AG04450 (cell line): ENCODE measurements at regions not wholly inside any gene's neighbourhood (a gene's known extent, or its start where the extent isn't known, plus 50 kb on each side); places are given as distances from the start of the nearest gene placed in this dataset.

Experiments used
- CTCF ChIA-PET: fragments of 300-600, 350-600 bp; formaldehyde crosslinking; extraction: SDS; loops from one replicate; lab custom pipeline; 2022; ENCODE audit warnings: antibody characterized with exemption, inconsistent platforms; lab: Charles Lee
- POLR2A ChIA-PET: fragments of 350-600 bp; formaldehyde crosslinking; extraction: SDS; loops from one replicate; lab custom pipeline; 2021; ENCODE audit warnings: antibody characterized with exemption, inconsistent platforms; lab: Yijun Ruan, JAX
- DNase-seq: peaks from one replicate; pipeline ENCODE4 v3.0.0-alpha.2; 2011; ENCODE audit warnings: low read depth, low spot score
- H3K27ac ChIP-seq: one replicate; pipeline ENCODE4 v1.5.1; 2012; ENCODE audit warnings: low read depth, low read length, control low read depth
- H3K27me3 ChIP-seq: one replicate; pipeline ENCODE4 v1.6.0; 2012; ENCODE audit warnings: low read length; ENCODE audit not compliant: control insufficient read depth, insufficient read depth
- H3K4me3 ChIP-seq: 2 replicates; pipeline ENCODE4 v1.5.1; 2011; ENCODE audit warnings: mild to moderate bottlenecking, low read depth, low read length, control low read depth
- H3K9me3 ChIP-seq: 2 replicates; pipeline ENCODE4 v1.5.1; 2012; ENCODE audit warnings: low read length; ENCODE audit not compliant: control insufficient read depth, insufficient read depth
- TF ChIP-seq, protein P1 (sequence below): IDR thresholded peaks from 2 replicates; pipeline ENCODE4 v1.5.1; 2011; ENCODE audit warnings: low read depth, low read length, control low read depth, inconsistent platforms

DNA sequence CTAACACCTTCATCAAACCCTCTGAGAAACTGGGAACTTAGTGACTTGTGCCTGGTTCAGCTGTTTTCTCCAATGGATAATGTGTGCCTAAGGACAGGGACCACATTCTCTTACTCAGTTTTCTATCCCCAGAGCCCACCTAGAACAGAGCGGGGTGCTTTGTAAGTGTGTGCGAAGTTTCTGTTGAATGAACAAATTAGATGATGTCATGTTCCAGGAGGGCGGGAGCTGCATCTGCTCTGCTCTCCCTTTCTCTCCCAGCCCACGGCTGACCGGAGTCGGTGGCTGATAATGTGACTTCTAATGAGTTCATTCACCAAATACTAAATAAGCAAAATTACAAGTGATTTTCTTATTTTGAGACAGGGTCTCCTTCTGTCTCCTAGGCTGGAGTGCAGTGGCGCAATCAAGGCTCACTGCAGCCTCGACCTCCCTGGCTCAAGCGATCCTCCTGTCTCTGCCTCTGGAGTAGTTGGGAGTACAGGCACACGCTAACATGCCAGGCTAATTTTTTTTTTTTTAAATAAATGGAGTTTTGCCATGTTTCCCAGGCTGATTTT, 60.7 kb upstream of the FNDC1 start:
- POLR2A ChIA-PET, result no interaction called here
- Histone ChIP-seq H3K9me3 (no peaks in the 10 kb centered on the region), H3K27me3 (peaks cover 7% of the 10 kb centered on the region), H3K4me3 (no peak overlapping the region), H3K27ac (no peak overlapping the region)
- CTCF ChIA-PET, result interaction anchor here (1.8 kb wide), 1 partner anchor 10 kb away, joined by 5 read pairs; no protein-coding TSS in a partner anchor
- DNase-seq, result no peak
- TF ChIP-seq, protein P1, sequence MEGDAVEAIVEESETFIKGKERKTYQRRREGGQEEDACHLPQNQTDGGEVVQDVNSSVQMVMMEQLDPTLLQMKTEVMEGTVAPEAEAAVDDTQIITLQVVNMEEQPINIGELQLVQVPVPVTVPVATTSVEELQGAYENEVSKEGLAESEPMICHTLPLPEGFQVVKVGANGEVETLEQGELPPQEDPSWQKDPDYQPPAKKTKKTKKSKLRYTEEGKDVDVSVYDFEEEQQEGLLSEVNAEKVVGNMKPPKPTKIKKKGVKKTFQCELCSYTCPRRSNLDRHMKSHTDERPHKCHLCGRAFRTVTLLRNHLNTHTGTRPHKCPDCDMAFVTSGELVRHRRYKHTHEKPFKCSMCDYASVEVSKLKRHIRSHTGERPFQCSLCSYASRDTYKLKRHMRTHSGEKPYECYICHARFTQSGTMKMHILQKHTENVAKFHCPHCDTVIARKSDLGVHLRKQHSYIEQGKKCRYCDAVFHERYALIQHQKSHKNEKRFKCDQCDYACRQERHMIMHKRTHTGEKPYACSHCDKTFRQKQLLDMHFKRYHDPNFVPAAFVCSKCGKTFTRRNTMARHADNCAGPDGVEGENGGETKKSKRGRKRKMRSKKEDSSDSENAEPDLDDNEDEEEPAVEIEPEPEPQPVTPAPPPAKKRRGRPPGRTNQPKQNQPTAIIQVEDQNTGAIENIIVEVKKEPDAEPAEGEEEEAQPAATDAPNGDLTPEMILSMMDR, result no peak

DNA sequence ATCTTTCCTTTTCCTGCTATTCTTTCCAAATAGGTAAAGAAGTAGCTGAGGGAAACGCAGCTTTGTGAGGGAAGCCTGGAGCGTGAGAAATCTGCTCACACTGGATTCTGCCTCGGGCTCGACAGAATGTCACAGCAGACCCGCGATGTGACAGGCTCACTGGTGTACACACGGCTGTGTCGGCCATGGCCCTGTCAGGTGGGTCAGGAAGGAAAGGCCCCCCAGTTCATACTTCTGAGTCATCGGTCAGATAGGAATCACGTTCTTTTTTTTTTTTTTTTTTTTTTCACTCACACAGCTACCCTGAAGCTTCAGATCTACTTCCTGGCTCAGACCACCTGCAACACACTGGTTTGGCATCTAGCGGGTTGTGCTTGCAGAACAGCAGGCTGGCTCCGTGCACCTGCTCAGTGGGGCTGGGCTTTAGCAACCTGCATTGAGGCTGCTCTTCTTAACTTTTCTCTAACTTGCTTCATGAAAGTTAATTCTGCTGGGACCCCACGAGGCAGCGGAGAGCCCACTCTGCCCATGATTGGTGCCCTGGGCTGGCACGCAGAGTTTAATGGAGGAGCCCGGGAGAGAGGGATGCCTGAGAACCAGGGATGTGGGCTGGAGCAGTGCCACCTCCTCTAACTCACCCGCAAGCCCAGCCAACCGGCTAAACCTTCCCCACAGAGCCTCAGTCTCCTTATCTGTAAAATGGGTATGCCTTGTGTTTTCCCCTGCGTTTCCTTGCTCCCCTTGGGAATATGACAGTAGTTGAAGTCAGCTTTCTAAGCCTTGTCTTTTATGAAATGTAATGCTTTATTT, 61.5 kb upstream of the FNDC1 start:
- Histone ChIP-seq H3K27ac (no peak overlapping the region), H3K4me3 (no peak overlapping the region), H3K9me3 (no peaks in the 10 kb centered on the region), H3K27me3 (peaks cover 10% of the 10 kb centered on the region)
- POLR2A ChIA-PET, result interaction anchor here (0.6 kb wide), 1 partner anchor 100 kb away, joined by 5 read pairs; no protein-coding TSS in a partner anchor
- CTCF ChIA-PET, result interaction anchor here (0.6 to 1.8 kb wide), 3 partner anchors 18 to 99 kb away, joined by 3 to 5 read pairs (median 3); no protein-coding TSS in a partner anchor
- no peak for DNase-seq
- TF ChIP-seq, protein P1, result no peak

- Histone ChIP-seq H3K27me3 (peaks cover 15% of the 10 kb centered on the region), H3K9me3 (no peaks in the 10 kb centered on the region), H3K27ac (no peak overlapping the region), H3K4me3 (no peak overlapping the region)
- ChIA-PET POLR2A (no interaction called here), CTCF (interaction anchor here (1.5 to 1.8 kb wide), 2 partner anchors 17 to 98 kb away, joined by 3 to 5 read pairs; no protein-coding TSS in a partner anchor)
- TF ChIP-seq, protein P1, result no peak
- DNase-seq, result no peak
Measured at GRCh38 chr6:159106627-159107241, 61.9 kb upstream of the TAGAP start.

DNA sequence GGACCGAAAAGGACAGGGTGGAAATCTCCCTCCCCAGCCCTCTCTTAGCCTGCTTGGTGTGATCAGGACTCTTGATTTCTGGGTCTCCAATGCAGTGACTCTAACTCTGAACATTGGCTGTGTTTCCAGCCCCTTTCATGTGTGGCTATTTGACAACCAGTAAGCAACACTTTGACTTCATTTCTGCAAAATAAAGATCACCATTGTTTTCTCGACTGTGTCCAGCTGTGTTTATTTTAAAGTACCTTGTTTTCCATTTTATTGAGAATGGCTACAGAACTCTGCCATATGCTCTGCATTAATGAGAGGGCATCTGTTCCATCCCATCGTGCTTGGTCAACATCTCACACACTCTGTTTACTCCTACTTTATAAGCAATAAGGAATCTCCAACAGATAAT, 60.9 kb upstream of the TAGAP start:
- Histone ChIP-seq H3K27me3 (peaks cover 18% of the 10 kb centered on the region), H3K27ac (no peak overlapping the region), H3K9me3 (no peaks in the 10 kb centered on the region), H3K4me3 (no peak overlapping the region)
- ChIA-PET CTCF (interaction anchor here (1.1 to 5.4 kb wide), 5 partner anchors 29 to 313 kb away, joined by 3 to 50 read pairs (median 19); partner anchors contain the start of gene TAGAP), POLR2A (no interaction called here)
- TF ChIP-seq, protein P1, result no peak
- no peak for DNase-seq
